Natural killer cell (primary cell): ENCODE measurements at regions not wholly inside any gene's neighbourhood (a gene's known extent, or its start where the extent isn't known, plus 50 kb on each side); places are given as distances from the start of the nearest gene placed in this dataset.

Experiments used
- ATAC-seq, 3 donors: fragments of 150-1000 bp in 2 of 3; fragments of 200-7000 bp in 1 of 3; cut with Tn5 transposase; 1 replicate in 1 of 3; 2 replicates in 2 of 3; pipeline ENCODE4 v1.10.0; 2021; ENCODE audit warnings: mild to moderate bottlenecking in 2 of 3, moderate library complexity in 2 of 3
- DNase-seq, 2 donors: peaks; one replicate each; pipeline versions ENCODE4 v3.0.0 to v3.0.0-alpha.2; 2013 to 2021; ENCODE audit warnings: mixed read lengths in 1 of 2
- H3K27ac ChIP-seq: one replicate; pipeline ENCODE4 v1.5.1; 2013; ENCODE audit warnings: mild to moderate bottlenecking, low read length
- H3K27me3 ChIP-seq: one replicate; pipeline ENCODE4 v1.6.1; 2013; ENCODE audit warnings: low read length; ENCODE audit not compliant: control insufficient read depth, insufficient read depth
- H3K36me3 ChIP-seq: one replicate; pipeline ENCODE4 v1.6.1; 2013; ENCODE audit warnings: low read length; ENCODE audit not compliant: control insufficient read depth, insufficient read depth
- H3K4me1 ChIP-seq: one replicate; pipeline ENCODE4 v1.6.1; 2013; ENCODE audit warnings: low read length; ENCODE audit not compliant: control insufficient read depth, insufficient read depth
- H3K4me3 ChIP-seq: one replicate; pipeline ENCODE4 v1.5.1; 2013; ENCODE audit warnings: low read length
- H3K9me3 ChIP-seq: one replicate; pipeline ENCODE4 v1.6.1; 2013; ENCODE audit warnings: low read length; ENCODE audit not compliant: control insufficient read depth, insufficient read depth
- H3K27ac Mint-ChIP-seq, 2 donors: one replicate each; pipeline ENCODE4 v1.8.0; 2022; ENCODE audit warnings: mild to moderate bottlenecking in 2 of 2, mixed read lengths in 2 of 2, moderate library complexity in 1 of 2
- H3K27me3 Mint-ChIP-seq, 2 donors: one replicate each; pipeline ENCODE4 v1.8.0; 2022; ENCODE audit warnings: low read depth in 2 of 2, mixed read lengths in 2 of 2
- H3K36me3 Mint-ChIP-seq: one replicate; pipeline ENCODE4 v1.8.0; 2022; ENCODE audit warnings: mixed read lengths
- H3K4me1 Mint-ChIP-seq, 2 donors: one replicate each; pipeline ENCODE4 v1.8.0; 2022; ENCODE audit warnings: mixed read lengths in 2 of 2
- H3K4me3 Mint-ChIP-seq: one replicate; pipeline ENCODE4 v1.8.0; 2022; ENCODE audit warnings: mild to moderate bottlenecking, moderate library complexity, mixed read lengths
- H3K9me3 Mint-ChIP-seq, 2 donors: one replicate each; pipeline ENCODE4 v1.8.0; 2022; ENCODE audit warnings: mixed read lengths in 2 of 2
- CTCF ChIP-seq: fragments of 200-600 bp; IDR thresholded peaks from one replicate; pipeline ENCODE4 v1.8.0; 2022; ENCODE audit warnings: antibody characterized with exemption
- WGBS: methylation state at CpG from one replicate; pipeline ENCODE4 v1.1.7; 2013; ENCODE audit warnings: missing lambda C conversion rate; ENCODE audit not compliant: insufficient coverage; 5-methylcytosine and 5-hydroxymethylcytosine counted together
- intact Hi-C: fragments of 100-400 bp; cut with micrococcal nuclease; formaldehyde crosslinking; loops from one replicate; pipeline ENCODE4 v1.14.2; 2022

DNA sequence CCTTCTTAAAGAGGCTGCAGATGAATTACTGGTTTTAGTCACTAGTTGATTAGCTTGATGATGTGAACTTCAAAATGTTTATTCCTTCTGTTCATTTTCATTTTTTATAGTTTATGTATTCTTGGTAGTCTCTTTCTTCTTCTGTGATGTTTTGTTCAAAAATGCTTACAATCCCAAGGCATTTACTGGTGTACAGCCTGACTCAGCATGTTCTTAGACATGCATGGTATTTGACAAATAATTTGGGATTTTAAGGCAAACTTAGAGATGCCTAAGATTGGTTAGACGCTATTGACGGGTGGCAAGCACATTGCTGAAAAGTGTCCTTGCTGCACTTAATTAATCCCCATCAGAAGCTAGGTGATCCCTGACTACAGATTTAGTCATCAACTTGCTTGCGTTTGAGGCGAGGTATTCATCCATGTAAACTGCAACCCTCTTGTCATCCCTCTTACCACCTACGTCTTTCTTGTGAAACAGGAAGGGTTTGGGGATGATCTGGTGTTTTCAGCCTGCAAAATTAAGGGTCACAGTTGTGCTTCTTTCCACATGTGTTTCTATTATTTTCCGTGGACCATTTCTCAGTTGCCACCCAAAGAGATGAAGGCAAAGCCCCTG lies 331.8 kb downstream of the DKK2 start:
- peaks cover 7 to 19% of the 10 kb centered on the region in 2 donors for H3K9me3 Mint-ChIP-seq
- no peaks in the 10 kb centered on the region for H3K27me3 Mint-ChIP-seq
- Histone ChIP-seq H3K4me1 (peaks cover 4% of the 10 kb centered on the region), H3K9me3 (no peaks in the 10 kb centered on the region), H3K27me3 (no peaks in the 10 kb centered on the region), H3K4me3 (no peak overlapping the region), H3K36me3 (no peaks in the 10 kb centered on the region), H3K27ac (no peak overlapping the region)
- no peaks in the 10 kb centered on the region for H3K36me3 Mint-ChIP-seq
- 68% methylated on average over 4 of the region's 6 CpGs for WGBS
- H3K4me3 Mint-ChIP-seq = no peak overlapping the region
- H3K27ac Mint-ChIP-seq = no peak overlapping the region
- peaks cover 0 to 12% of the 10 kb centered on the region in 2 donors for H3K4me1 Mint-ChIP-seq
- intact Hi-C loops = no loop called here
- ATAC-seq (no peak), DNase-seq (no peak)
- TF ChIP-seq CTCF = no peak

- Histone ChIP-seq H3K27ac (no peak overlapping the region), H3K9me3 (no peaks in the 10 kb centered on the region), H3K4me1 (no peaks in the 10 kb centered on the region), H3K27me3 (no peaks in the 10 kb centered on the region), H3K4me3 (no peak overlapping the region), H3K36me3 (no peaks in the 10 kb centered on the region)
- Mint-ChIP-seq H3K4me1 (peaks cover 0 to 6% of the 10 kb centered on the region in 2 donors), H3K27me3 (no peaks in the 10 kb centered on the region), H3K4me3 (no peak overlapping the region), H3K36me3 (no peaks in the 10 kb centered on the region), H3K27ac (no peak overlapping the region), H3K9me3 (peaks cover 9 to 19% of the 10 kb centered on the region in 2 donors)
- intact Hi-C loops = no loop called here
- no peak for TF ChIP-seq CTCF
- DNase-seq = no peak
- ATAC-seq = no peak
- whole genome bisulfite sequencing = 87% methylated on average over 2 of the region's 2 CpGs
Measured at GRCh38 chr4:106700321-106700720, 331.7 kb upstream of the GIMD1 start.

- Mint-ChIP-seq H3K4me3 (no peak overlapping the region), H3K27me3 (no peaks in the 10 kb centered on the region), H3K27ac (no peak overlapping the region), H3K9me3 (peaks cover 13 to 16% of the 10 kb centered on the region in 2 donors), H3K36me3 (no peaks in the 10 kb centered on the region), H3K4me1 (peaks cover 4 to 18% of the 10 kb centered on the region in 2 donors)
- no peaks in the 10 kb centered on the region for H3K9me3 ChIP-seq
- no peak for TF ChIP-seq CTCF
- no peak for DNase-seq
- H3K4me1 ChIP-seq = no peaks in the 10 kb centered on the region
- intact Hi-C loops = no loop called here
- no peak overlapping the region for H3K4me3 ChIP-seq
- no peak overlapping the region for H3K27ac ChIP-seq
- no peak for ATAC-seq
- WGBS = 77% methylated on average over 1 of the region's 1 CpG
- H3K36me3 ChIP-seq = no peaks in the 10 kb centered on the region
- no peaks in the 10 kb centered on the region for H3K27me3 ChIP-seq
Measured at GRCh38 chr4:106698621-106699195, 330.1 kb upstream of the GIMD1 start.
